ENCODE measurements at regions not wholly inside any gene's neighbourhood (a gene's known extent, or its start where the extent isn't known, plus 50 kb on each side); places are given as distances from the start of the nearest gene placed in this dataset.
A peak's percentile ranks its signal among the peaks of the same experiment; 100 is the strongest.

- no peak for ATAC-seq
- Histone ChIP-seq H3K4me3 (ENCODE audit: low read length) (no peak overlapping the region), H3K27ac (ENCODE audit: low read length) (no peak overlapping the region), H3K4me1 (ENCODE audit: control insufficient read depth, insufficient read depth, low read length) (no peaks in the 10 kb centered on the region), H3K27me3 (ENCODE audit: control insufficient read depth, insufficient read depth) (peaks cover 4% of the 10 kb centered on the region), H3K9me3 (ENCODE audit: control insufficient read depth, low read length) (no peaks in the 10 kb centered on the region)
- intact Hi-C loops (cut with DNase I) = loop anchor here in 1 of 4 donors (10.0 kb wide), 1 partner anchor 593 kb away; no protein-coding TSS in a partner anchor
- no peak for DNase-seq
- WGBS = 17% methylated on average over 9 of the region's 9 CpGs
These were observed 293.8 kb upstream of the NFE2L3 start for GRCh38 chr7:25858200-25858524.

GRCh38 chr7:25858525-25859411, 293.2 kb upstream of the NFE2L3 start:
- WGBS = 11% methylated on average over 47 of the region's 47 CpGs
- ATAC-seq (no peak), DNase-seq (no peak)
- peaks cover 4% of the 10 kb centered on the region for H3K27me3 ChIP-seq (ENCODE audit: control insufficient read depth, insufficient read depth)
- H3K9me3 ChIP-seq (ENCODE audit: control insufficient read depth, low read length) = no peaks in the 10 kb centered on the region
- intact Hi-C loops (cut with DNase I) = loop anchor here in 1 of 4 donors (10.0 kb wide), 1 partner anchor 594 kb away; no protein-coding TSS in a partner anchor
- H3K4me1 ChIP-seq (ENCODE audit: control insufficient read depth, insufficient read depth, low read length) = no peaks in the 10 kb centered on the region
- no peak overlapping the region for H3K27ac ChIP-seq (ENCODE audit: low read length)
- H3K4me3 ChIP-seq (ENCODE audit: low read length) = no peak overlapping the region

- intact Hi-C loops (cut with DNase I) = loop anchor here in 1 of 4 donors (10.0 kb wide), 1 partner anchor 595 kb away; no protein-coding TSS in a partner anchor
- ATAC-seq (no peak), DNase-seq (no peak)
- Histone ChIP-seq H3K9me3 (ENCODE audit: control insufficient read depth, low read length) (no peaks in the 10 kb centered on the region), H3K27me3 (ENCODE audit: control insufficient read depth, insufficient read depth) (peaks cover 4% of the 10 kb centered on the region), H3K4me3 (ENCODE audit: low read length) (no peak overlapping the region), H3K4me1 (ENCODE audit: control insufficient read depth, insufficient read depth, low read length) (no peaks in the 10 kb centered on the region), H3K27ac (ENCODE audit: low read length) (no peak overlapping the region)
- 18% methylated on average over 19 of the region's 19 CpGs for WGBS
These were observed 292.4 kb upstream of the NFE2L3 start for GRCh38 chr7:25859412-25860274.

- intact Hi-C loops (cut with DNase I) = no loop called here
- DNase-seq (no peak), ATAC-seq (no peak)
- no peak overlapping the region for H3K4me3 ChIP-seq (ENCODE audit: low read length)
- 10% methylated on average over 36 of the region's 36 CpGs for WGBS
- peaks cover 8% of the 10 kb centered on the region for H3K27me3 ChIP-seq (ENCODE audit: control insufficient read depth, insufficient read depth)
- H3K4me1 ChIP-seq (ENCODE audit: control insufficient read depth, insufficient read depth, low read length) = no peaks in the 10 kb centered on the region
- H3K27ac ChIP-seq (ENCODE audit: low read length) = no peak overlapping the region
- H3K9me3 ChIP-seq (ENCODE audit: control insufficient read depth, low read length) = no peaks in the 10 kb centered on the region
These were observed 291.5 kb upstream of the NFE2L3 start for GRCh38 chr7:25860275-25861163.

GRCh38 chr7:25861164-25861496, 290.9 kb upstream of the NFE2L3 start:
- ATAC-seq = no peak
- intact Hi-C loops (cut with DNase I) = no loop called here
- Histone ChIP-seq H3K4me3 (ENCODE audit: low read length) (no peak overlapping the region), H3K27ac (ENCODE audit: low read length) (no peak overlapping the region), H3K9me3 (ENCODE audit: control insufficient read depth, low read length) (no peaks in the 10 kb centered on the region), H3K4me1 (ENCODE audit: control insufficient read depth, insufficient read depth, low read length) (no peaks in the 10 kb centered on the region), H3K27me3 (ENCODE audit: control insufficient read depth, insufficient read depth) (peaks cover 13% of the 10 kb centered on the region)
- no peak for DNase-seq
- 14% methylated on average over 7 of the region's 7 CpGs for WGBS

GRCh38 chr7:25861601-25862260, 290.3 kb upstream of the NFE2L3 start:
- DNase-seq (no peak), ATAC-seq (no peak)
- Histone ChIP-seq H3K4me3 (ENCODE audit: low read length) (no peak overlapping the region), H3K4me1 (ENCODE audit: control insufficient read depth, insufficient read depth, low read length) (no peaks in the 10 kb centered on the region), H3K9me3 (ENCODE audit: control insufficient read depth, low read length) (no peaks in the 10 kb centered on the region), H3K27me3 (ENCODE audit: control insufficient read depth, insufficient read depth) (peaks cover 13% of the 10 kb centered on the region), H3K27ac (ENCODE audit: low read length) (no peak overlapping the region)
- 6% methylated on average over 15 of the region's 15 CpGs for WGBS
- intact Hi-C loops (cut with DNase I) = no loop called here

- no peak overlapping the region for H3K4me3 ChIP-seq (ENCODE audit: low read length)
- peak; percentile 88 to 91 (median 91) for DNase-seq
- no peak overlapping the region for H3K27ac ChIP-seq (ENCODE audit: low read length)
- H3K4me1 ChIP-seq (ENCODE audit: control insufficient read depth, insufficient read depth, low read length) = no peaks in the 10 kb centered on the region
- no peaks in the 10 kb centered on the region for H3K9me3 ChIP-seq (ENCODE audit: control insufficient read depth, low read length)
- peaks cover 13% of the 10 kb centered on the region for H3K27me3 ChIP-seq (ENCODE audit: control insufficient read depth, insufficient read depth)
- WGBS = 3% methylated on average over 45 of the region's 45 CpGs
- intact Hi-C loops (cut with DNase I) = no loop called here
- ATAC-seq = peak; percentile 86 to 97
These were observed 289.6 kb upstream of the NFE2L3 start for GRCh38 chr7:25862261-25863004.

GRCh38 chr7:25863005-25863728, 288.8 kb upstream of the NFE2L3 start:
- Histone ChIP-seq H3K4me3 (ENCODE audit: low read length) (no peak overlapping the region), H3K9me3 (ENCODE audit: control insufficient read depth, low read length) (no peaks in the 10 kb centered on the region), H3K4me1 (ENCODE audit: control insufficient read depth, insufficient read depth, low read length) (no peaks in the 10 kb centered on the region), H3K27ac (ENCODE audit: low read length) (no peak overlapping the region), H3K27me3 (ENCODE audit: control insufficient read depth, insufficient read depth) (peaks cover 15% of the 10 kb centered on the region)
- WGBS = 10% methylated on average over 13 of the region's 13 CpGs
- DNase-seq (no peak), ATAC-seq (no peak)
- intact Hi-C loops (cut with DNase I) = no loop called here

- no peak for ATAC-seq
- H3K27ac ChIP-seq (ENCODE audit: low read length) = no peak overlapping the region
- intact Hi-C loops (cut with DNase I) = no loop called here
- DNase-seq = no peak
- no peaks in the 10 kb centered on the region for H3K9me3 ChIP-seq (ENCODE audit: control insufficient read depth, low read length)
- WGBS = 14% methylated on average over 3 of the region's 3 CpGs
- H3K27me3 ChIP-seq (ENCODE audit: control insufficient read depth, insufficient read depth) = peaks cover 19% of the 10 kb centered on the region
- H3K4me3 ChIP-seq (ENCODE audit: low read length) = no peak overlapping the region
- no peaks in the 10 kb centered on the region for H3K4me1 ChIP-seq (ENCODE audit: control insufficient read depth, insufficient read depth, low read length)
These were observed 288.3 kb upstream of the NFE2L3 start for GRCh38 chr7:25863729-25864110.

Data from right cardiac atrium (tissue), 5 donors.